Right forelimb (tissue), 1 donor: ENCODE measurements at regions not wholly inside any gene's neighbourhood (a gene's known extent, or its start where the extent isn't known, plus 50 kb on each side); places are given as distances from the start of the nearest gene placed in this dataset.

Experiments
- DNase-seq: peaks from one replicate; pipeline ENCODE4 v3.0.0-alpha.2; 2018

GRCh38 chr6:117079951-117080350 lies 185.4 kb upstream of the VGLL2 start:
- no peak for DNase-seq

- DNase-seq: no peak
These were observed 175.8 kb upstream of the VGLL2 start for GRCh38 chr6:117089604-117090003.

GRCh38 chr6:117110146-117110545 lies 155.2 kb upstream of the VGLL2 start:
- DNase-seq: no peak

DNA sequence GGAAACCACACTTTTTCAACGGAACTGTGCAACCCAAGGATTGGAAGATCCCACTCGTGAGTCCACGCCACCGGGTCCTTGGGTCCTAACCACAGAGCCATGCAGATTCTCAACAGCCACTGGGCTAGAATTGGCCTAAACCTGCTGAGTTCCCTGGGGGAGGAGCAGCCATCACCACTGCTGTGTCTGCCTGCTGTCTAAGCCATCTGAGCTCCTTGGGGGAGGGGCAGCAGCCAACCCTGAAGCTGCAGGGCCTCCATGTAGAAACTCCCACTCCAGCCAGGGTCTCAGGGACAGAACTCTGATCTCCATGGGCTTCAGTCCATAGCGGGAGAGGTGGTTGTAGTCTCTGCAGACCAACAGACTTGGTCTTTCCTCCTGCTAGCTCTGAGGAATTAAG lies 154.6 kb upstream of the VGLL2 start:
- no peak for DNase-seq

- no peak for DNase-seq
These were observed 147.7 kb upstream of the VGLL2 start for GRCh38 chr6:117117652-117118051.

DNA sequence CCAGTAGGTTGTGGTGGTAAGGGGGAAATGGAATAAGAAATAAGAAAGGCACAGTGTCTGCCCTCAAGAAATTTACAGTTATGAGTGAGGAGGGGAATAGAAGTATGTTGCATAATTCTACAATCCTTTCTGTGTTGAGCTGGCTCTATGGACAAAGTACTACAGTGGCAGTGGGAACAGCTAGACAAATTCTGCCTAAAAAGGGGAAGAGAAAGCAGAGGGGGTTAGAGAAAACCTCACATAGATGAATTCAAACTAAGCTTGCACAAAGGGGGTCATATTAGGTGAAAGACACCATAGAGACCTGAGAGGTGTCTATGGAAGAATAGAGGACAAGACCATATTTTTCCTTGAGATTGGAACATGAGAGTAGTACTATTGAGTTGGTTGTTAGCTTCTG lies 146.9 kb upstream of the VGLL2 start:
- DNase-seq: no peak

DNA sequence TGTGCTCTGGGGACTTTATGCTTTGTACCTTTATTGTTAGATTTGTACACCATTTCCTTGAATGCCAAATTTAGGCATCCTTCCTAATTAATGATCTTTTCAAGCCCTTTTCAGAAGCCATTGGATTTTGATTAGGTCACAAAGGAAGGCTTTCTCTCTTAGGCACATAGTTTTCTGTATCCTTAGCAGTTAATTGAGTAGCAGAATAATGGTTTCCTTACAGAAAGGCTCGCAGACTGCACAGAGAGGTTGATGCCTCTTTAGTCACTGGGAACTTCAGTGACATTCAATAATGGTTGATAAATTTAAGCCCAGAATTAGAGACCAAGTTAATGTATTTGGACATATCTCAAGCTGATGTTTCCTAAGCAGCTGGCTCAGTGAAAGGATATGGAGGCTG lies 139.1 kb upstream of the VGLL2 start:
- DNase-seq: no peak

- DNase-seq: no peak
These were observed 137.3 kb upstream of the VGLL2 start for GRCh38 chr6:117128052-117128451.

- DNase-seq: no peak
These were observed 135.2 kb upstream of the VGLL2 start for GRCh38 chr6:117130125-117130524.

DNA sequence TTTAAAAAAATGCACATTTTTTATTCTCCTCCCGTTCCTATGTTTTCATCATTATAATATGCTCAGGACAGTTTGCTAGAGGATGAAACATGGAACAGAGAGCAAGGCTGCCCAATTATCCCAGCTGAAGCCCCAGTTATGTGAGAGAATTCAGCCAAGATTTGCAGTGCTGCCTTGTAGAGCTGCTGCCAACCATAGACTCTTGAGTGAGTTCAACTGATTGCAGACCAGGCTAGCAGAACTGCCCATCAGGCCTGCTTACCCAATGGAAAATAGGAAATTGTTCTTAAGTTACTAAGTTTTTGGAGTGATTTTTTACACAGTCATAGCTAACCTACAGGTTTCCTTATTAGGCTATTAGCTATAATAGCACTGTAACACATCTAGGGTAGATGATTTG lies 128.7 kb upstream of the VGLL2 start:
- DNase-seq: no peak

DNA sequence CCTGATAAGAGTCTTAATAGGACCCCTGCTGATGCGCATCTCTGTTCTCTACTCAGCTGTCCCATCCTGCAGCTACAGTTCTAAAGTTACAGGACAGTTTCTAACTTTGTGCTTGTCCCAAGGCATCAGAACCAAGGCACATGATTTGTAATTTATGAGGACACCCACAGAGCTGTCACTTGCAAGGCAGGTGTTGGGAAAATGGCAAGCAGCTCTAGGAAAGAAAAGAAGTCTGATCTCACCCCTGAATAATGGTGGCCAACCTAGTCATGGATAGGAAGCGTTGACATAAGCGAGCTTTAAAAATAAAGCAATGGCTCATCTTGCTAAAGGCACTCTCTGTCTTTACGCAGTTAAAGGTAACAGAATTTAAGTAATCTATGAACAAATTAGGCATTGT lies 127.6 kb upstream of the VGLL2 start:
- no peak for DNase-seq

- no peak for DNase-seq
These were observed 126.9 kb upstream of the VGLL2 start for GRCh38 chr6:117138425-117138824.

DNA sequence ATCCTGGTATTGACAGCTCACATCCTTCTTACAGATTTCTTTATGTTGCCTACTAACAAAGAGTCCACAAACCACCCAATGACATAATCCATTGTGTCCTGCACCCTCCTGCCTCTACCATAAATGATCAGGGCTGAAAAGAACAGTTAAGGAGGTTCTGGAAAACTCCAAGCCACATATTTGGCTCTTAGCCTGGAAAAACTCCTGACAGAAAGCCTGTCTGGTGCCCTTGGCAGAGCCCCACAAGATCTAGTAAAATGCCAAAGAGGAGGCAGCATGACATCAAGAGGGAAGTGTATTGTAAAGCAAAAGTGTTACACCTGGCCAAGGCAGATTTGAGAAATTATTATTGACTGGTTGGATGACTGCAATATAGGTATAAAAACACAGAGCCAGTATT lies 126.4 kb upstream of the VGLL2 start:
- no peak for DNase-seq

GRCh38 chr6:117142142-117142541 lies 123.2 kb upstream of the VGLL2 start:
- no peak for DNase-seq

GRCh38 chr6:117142995-117143394 lies 122.4 kb upstream of the VGLL2 start:
- no peak for DNase-seq

- no peak for DNase-seq
These were observed 121.7 kb upstream of the VGLL2 start for GRCh38 chr6:117143647-117144046.

GRCh38 chr6:117145940-117146339 lies 119.4 kb upstream of the VGLL2 start:
- DNase-seq: no peak

GRCh38 chr6:117149324-117149723 lies 116.0 kb upstream of the VGLL2 start:
- DNase-seq: no peak

DNA sequence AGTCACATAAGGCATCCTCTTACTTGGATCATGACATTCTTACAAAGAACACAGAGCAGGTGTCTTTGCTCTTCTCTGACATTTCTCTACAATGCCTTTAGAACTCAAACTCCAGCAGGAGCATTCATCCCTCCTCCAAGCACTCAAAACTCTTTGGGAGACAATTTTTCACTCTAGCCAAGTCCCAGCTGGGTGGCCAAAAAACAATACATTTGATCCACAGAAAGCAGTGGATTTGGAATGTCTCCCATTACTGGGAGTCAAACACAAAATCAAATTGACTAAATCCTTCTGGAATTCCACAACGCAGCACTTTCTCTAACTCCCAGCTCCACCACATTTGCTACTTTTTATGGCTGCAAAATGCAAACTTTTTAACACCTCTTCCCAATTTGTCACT lies 108.6 kb upstream of the VGLL2 start:
- DNase-seq: no peak

GRCh38 chr6:117157448-117157847 lies 107.9 kb upstream of the VGLL2 start:
- no peak for DNase-seq

- no peak for DNase-seq
These were observed 99.4 kb upstream of the VGLL2 start for GRCh38 chr6:117165911-117166499.

- no peak for DNase-seq
These were observed 97.7 kb upstream of the VGLL2 start for GRCh38 chr6:117167520-117168271.

DNA sequence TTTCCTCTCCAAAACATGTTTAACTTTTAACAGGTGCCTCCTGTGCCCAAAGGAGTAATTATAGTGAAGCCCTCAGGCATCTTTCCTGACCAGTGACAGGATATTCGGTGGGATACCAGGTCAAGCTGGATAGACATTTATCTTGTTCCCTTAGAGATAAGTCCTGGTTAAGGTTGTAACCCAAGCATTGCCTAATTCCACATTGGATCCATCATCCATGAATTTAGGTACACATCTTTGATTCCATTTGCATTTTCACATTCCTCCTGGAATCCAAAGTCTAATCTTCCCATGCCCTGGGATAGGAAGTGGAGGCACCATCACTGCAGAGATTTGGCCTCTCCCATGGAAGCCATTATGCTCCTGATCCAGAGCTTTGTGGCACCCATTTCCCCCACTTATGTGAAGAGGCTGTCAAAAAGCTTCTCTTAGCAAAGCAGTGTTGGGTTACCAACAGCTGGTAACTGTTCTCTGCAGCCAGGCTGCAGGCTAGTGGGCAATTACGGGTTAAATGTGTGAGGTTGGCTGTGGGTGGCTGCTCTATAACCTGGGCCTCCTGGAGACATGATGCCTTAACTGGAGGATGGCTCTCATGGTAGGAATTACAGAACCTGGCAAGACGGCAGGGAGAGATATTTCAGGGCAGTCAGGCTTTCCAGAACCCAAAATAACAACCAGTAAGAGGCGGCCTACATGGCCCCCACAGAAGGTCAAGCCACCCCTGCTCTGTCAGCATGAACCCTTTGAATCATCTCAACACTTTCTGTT lies 96.9 kb upstream of the VGLL2 start:
- no peak for DNase-seq

GRCh38 chr6:117169064-117169665 lies 96.2 kb upstream of the VGLL2 start:
- no peak for DNase-seq
